HG02798 (cell line): ENCODE measurements at regions not wholly inside any gene's neighbourhood (a gene's known extent, or its start where the extent isn't known, plus 50 kb on each side); places are given as distances from the start of the nearest gene placed in this dataset.

Experiments
- ATAC-seq: cut with Tn5 transposase; IDR thresholded peaks from one replicate; pipeline ENCODE4 v1.9.1; 2021; ENCODE audit warnings: mild to moderate bottlenecking; ENCODE audit not compliant: unreplicated experiment, poor library complexity

DNA sequence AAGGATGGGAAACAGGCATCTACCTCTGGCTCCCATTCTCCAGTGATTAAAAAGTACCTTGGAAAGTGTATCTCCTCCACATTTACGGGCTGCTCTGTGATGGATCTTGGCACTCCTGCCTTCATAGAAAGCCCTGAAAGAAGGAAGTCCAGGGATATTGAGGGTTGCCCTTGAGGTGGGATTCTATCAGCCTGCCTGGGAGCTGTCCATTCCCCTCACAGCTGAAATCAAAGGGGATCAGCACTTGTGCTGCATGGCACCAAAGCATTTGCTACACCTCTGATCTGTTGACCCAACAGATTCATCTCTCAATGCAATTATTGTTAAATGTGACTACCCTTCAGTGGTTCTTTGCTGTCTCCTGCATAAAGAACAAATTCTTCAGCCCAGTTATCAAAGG lies 442.0 kb upstream of the RUNX1 start:
- ATAC-seq = no peak

GRCh38 chr21:35489389-35489980 lies 440.4 kb upstream of the RUNX1 start:
- no peak for ATAC-seq

GRCh38 chr21:35488946-35489345 lies 439.8 kb upstream of the RUNX1 start:
- ATAC-seq = no peak

DNA sequence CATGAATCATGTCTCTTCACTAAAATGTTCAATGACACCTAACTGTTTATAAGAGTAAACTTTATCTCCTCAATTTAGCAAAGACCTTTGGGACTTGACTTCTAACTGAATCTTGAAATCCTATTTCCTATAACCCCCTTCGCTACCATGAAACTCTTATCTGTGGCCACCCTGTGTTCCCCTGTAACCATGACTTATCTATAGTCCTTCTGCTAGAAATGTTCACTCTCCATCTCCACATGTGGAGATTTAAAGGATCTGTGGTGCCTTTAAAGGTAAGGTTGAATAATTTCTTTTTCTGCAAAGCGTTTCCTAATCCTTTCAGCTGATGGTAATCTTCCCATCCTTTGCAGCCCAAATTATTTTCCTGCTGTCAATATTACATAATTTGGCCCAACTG lies 436.3 kb upstream of the RUNX1 start:
- ATAC-seq = no peak

- no peak for ATAC-seq
Observed at GRCh38 chr21:35484851-35485250, 435.7 kb upstream of the RUNX1 start.

GRCh38 chr21:35484032-35484431 lies 434.9 kb upstream of the RUNX1 start:
- ATAC-seq = no peak

DNA sequence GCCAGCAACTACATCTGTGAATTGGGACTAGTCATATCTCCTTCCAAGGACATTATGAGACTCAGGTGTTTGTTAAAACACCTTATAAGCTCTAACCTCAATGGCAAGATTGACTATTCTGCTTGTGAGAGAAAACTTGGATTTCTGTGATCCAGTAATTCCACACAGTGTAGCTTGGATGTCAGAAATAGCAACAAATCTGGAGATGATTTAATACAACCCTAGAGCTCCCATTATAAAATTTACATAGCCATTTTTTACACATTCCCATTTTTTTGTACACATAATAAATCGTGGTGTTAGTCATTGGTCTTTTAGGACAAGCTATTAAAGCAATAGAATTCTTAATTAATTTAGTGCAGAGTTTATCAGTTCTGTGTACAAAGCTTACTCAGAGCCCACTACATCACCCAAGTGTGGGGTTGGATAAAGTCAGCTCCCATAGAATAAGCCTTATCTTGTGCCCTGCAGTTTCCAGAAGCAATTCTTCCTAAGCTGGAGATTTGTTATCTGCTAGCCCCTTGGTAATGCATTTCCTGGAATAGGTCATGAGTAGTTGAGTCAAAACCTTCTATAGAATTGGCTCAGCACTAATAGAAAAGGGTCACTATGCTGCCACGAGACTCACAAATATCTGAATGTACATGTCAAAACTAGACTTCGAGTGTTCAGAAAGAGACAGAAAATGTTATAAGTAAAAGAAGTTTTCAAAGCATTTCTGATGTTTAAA lies 434.0 kb upstream of the RUNX1 start:
- no peak for ATAC-seq

GRCh38 chr21:35482096-35482495 lies 433.0 kb upstream of the RUNX1 start:
- ATAC-seq = no peak

GRCh38 chr21:35481005-35481404 lies 431.9 kb upstream of the RUNX1 start:
- ATAC-seq = no peak

- no peak for ATAC-seq
Observed at GRCh38 chr21:35479529-35479928, 430.4 kb upstream of the RUNX1 start.

GRCh38 chr21:35479065-35479448 lies 430.0 kb upstream of the RUNX1 start:
- no peak for ATAC-seq

DNA sequence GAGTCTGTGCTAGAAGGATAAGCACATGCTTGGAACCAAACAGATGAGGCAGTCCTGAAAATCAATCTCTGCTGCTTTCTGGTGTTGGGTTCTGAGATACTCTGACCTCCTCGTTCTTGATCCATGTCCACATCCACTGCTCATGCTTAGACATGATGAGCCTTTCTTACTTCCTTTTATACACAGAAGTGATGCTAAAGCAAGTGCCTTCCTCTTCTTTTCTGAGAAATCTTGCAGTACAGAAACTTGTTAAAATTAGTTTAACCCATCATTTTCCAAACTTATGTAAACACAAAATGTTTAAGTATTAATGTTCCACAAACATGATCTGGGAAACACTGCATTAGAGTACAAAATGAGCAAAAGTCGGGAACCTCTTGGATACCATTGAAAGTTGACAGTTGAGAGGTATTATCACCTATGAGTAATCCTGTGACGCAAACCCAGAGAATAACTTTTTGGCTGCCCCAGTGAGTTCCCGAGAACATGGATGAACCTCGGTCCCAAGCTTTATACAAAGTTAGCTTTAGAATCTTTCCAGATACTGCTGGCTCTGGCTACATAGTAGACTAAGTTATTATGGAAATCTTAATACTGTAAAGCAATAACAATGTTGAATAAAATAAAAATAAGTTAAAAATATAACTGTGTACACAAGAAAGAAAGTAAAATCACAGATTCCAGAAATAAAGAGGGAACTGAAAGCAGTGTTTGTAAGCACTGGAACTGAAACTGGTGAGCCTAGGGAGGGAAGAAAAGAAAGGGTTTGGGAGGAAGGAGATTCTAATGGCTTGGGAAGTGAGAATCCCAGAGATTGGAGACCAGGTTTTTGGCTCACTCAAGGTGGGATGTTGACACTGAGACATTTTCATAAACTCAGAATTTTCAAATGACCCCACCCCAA lies 429.3 kb upstream of the RUNX1 start:
- no peak for ATAC-seq

DNA sequence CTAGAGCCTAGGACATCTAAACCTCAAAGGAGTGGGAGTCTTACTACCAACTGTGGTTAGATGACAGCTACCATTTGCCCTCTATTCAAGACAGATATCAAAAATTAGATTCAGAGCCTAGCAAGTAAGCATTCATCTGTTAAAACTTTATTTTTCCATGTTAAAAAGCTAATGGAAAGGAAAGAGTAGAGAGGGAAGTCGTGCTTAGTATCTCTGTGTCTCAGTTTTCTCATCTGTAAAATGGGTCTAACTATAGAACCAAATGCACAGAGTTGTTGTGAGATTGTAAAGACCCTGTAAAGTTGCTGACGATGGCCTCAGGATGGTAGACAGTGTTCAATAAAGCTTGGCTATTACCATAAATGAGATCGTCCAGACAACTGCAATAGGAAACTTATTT lies 428.5 kb upstream of the RUNX1 start:
- ATAC-seq = no peak

DNA sequence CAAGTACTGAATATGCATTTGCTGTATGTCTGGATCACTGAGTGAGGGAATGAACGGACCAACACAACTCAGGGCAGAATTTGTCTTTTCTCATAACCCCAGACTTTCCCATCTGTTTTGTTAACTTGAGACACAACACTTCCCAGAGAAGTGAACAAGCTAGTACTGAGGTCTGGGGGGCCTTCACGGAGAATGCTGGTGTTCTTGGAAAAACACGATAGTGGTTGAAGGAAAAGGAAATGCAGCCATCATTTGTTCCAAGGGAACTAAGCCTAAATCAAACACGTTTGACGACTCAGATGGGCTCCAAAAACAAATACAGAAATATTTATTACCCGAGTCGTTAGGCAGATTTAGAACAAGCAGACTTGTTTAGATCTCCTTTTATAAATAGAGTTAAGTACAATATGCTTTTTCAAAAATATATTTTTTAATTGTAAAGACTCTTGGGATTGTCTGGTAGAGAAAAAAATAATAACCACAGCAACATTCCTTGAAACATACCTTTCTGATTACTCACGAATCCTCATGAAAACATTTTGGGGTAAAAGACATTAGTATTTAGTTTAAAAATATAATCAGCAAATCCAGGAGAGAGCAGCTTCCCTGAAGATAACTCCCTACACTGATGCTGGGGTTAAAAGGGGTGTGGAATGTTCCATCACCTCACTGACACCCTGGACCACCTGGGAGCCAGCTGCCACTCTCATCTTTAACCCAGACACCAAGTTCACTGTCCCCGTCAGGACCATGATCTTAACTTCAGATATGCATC lies 427.7 kb upstream of the RUNX1 start:
- no peak for ATAC-seq

DNA sequence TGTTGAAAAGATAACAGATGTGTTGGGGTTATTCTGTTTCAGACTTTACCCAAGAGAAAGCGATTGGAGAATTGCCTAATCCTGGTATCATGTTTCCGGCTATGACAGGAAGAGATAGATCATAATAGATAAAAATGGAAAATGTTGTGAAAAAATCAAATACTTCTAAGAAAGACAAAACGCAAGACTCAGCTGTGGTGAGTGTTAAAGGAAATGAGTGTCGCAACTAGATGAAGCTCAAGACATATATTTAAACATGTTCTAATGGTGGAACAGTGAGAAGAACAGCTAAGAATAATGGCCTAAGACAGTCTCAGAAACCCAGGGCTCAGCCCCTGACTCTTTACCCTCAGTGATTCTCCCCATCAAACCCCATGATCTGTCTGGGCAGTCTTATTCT lies 426.7 kb upstream of the RUNX1 start:
- ATAC-seq = no peak

DNA sequence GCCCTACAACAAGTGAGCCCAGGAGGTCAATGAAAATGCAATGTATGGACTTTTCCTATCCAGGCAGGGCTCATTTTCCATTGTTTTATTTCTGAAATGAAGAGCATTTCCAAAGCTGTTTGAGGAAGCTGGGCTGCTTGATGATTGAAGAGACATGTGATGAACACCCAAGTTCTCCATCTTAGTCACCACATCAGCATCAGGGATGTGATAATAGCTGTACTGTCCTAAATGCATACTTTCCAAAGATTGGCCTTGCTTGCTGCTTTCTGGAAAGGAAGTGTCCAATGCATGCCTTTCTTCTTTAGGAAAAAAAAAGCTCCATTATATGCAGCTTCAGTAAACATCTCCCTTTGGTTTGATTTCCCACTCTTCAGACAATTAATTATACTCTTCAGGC lies 425.9 kb upstream of the RUNX1 start:
- no peak for ATAC-seq

- ATAC-seq = no peak
Observed at GRCh38 chr21:35473496-35473895, 424.4 kb upstream of the RUNX1 start.

GRCh38 chr21:35470522-35470921 lies 421.4 kb upstream of the RUNX1 start:
- ATAC-seq = no peak

DNA sequence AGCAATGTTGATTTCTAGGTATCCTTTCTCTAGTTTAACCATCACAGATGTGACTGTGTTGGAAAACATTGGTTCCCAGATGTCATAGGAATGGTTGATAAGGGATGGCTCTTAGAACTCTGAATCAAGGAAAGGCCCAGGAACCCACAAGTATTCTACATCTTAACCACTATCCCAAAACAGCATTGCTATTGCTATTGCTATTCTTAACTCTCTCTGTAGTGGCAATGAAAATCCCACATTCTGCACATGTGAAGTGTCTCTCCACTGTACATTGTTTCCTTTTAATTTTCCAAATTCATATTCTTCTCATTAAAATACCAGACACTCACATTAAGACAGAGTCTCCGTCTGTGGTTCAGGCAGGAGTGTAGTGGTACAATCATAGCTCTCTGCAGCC lies 420.4 kb upstream of the RUNX1 start:
- ATAC-seq = no peak

- ATAC-seq = no peak
Observed at GRCh38 chr21:35468991-35469390, 419.9 kb upstream of the RUNX1 start.

- ATAC-seq = no peak
Observed at GRCh38 chr21:35467566-35467965, 418.5 kb upstream of the RUNX1 start.
